ENCODE measurements at regions not wholly inside any gene's neighbourhood (a gene's known extent, or its start where the extent isn't known, plus 50 kb on each side); places are given as distances from the start of the nearest gene placed in this dataset.

GRCh38 chr5:149435660-149436059, 56.6 kb upstream of the IL17B start:
- Histone ChIP-seq H3K27me3 (no peaks in the 10 kb centered on the region), H3K9me3 (no peaks in the 10 kb centered on the region), H3K4me1 (peaks cover 10% of the 10 kb centered on the region), H3K4me3 (ENCODE audit: low read depth, low read length) (no peak overlapping the region), H3K36me3 (peaks cover 3% of the 10 kb centered on the region)
- no peak for DNase-seq
- no peak for TF ChIP-seq CTCF (IDR thresholded peaks at IDR 0.05; ENCODE audit: low read depth, low read length)

- Histone ChIP-seq H3K36me3 (peaks cover 9% of the 10 kb centered on the region), H3K4me3 (ENCODE audit: low read depth, low read length) (no peak overlapping the region), H3K9me3 (no peaks in the 10 kb centered on the region), H3K27me3 (no peaks in the 10 kb centered on the region), H3K4me1 (peaks cover 16% of the 10 kb centered on the region)
- TF ChIP-seq CTCF (IDR thresholded peaks at IDR 0.05; ENCODE audit: low read depth, low read length), result no peak
- DNase-seq, result no peak
Observed at GRCh38 chr5:149435015-149435376, 55.9 kb upstream of the IL17B start.

GRCh38 chr5:149434162-149435014, 55.3 kb upstream of the IL17B start:
- Histone ChIP-seq H3K36me3 (peaks cover 15% of the 10 kb centered on the region), H3K4me1 (peaks cover 16% of the 10 kb centered on the region), H3K27me3 (no peaks in the 10 kb centered on the region), H3K9me3 (no peaks in the 10 kb centered on the region), H3K4me3 (ENCODE audit: low read depth, low read length) (no peak overlapping the region)
- DNase-seq, result peak; percentile 82
- peak; percentile 98 for TF ChIP-seq CTCF (IDR thresholded peaks at IDR 0.05; ENCODE audit: low read depth, low read length)

GRCh38 chr5:149433524-149434131, 54.5 kb upstream of the IL17B start:
- H3K27me3 ChIP-seq, result no peaks in the 10 kb centered on the region
- H3K4me3 ChIP-seq (ENCODE audit: low read depth, low read length), result no peak overlapping the region
- no peak for TF ChIP-seq CTCF (IDR thresholded peaks at IDR 0.05; ENCODE audit: low read depth, low read length)
- peaks cover 19% of the 10 kb centered on the region for H3K4me1 ChIP-seq
- no peaks in the 10 kb centered on the region for H3K9me3 ChIP-seq
- no peak for DNase-seq
- H3K36me3 ChIP-seq, result peaks cover 15% of the 10 kb centered on the region

GRCh38 chr5:149432911-149433401, 53.9 kb upstream of the IL17B start:
- no peak for DNase-seq
- peaks cover 15% of the 10 kb centered on the region for H3K36me3 ChIP-seq
- H3K4me1 ChIP-seq, result peaks cover 23% of the 10 kb centered on the region
- H3K4me3 ChIP-seq (ENCODE audit: low read depth, low read length), result no peak overlapping the region
- no peaks in the 10 kb centered on the region for H3K27me3 ChIP-seq
- H3K9me3 ChIP-seq, result no peaks in the 10 kb centered on the region
- TF ChIP-seq CTCF (IDR thresholded peaks at IDR 0.05; ENCODE audit: low read depth, low read length), result no peak

- no peak for TF ChIP-seq CTCF (IDR thresholded peaks at IDR 0.05; ENCODE audit: low read depth, low read length)
- peaks cover 25% of the 10 kb centered on the region for H3K4me1 ChIP-seq
Observed at GRCh38 chr5:149432376-149432775, 53.3 kb upstream of the IL17B start.

More at GRCh38 chr5:149432376-149432775, 53.3 kb upstream of the IL17B start:
- H3K9me3 ChIP-seq, result no peaks in the 10 kb centered on the region
- no peaks in the 10 kb centered on the region for H3K27me3 ChIP-seq
- peaks cover 15% of the 10 kb centered on the region for H3K36me3 ChIP-seq
- DNase-seq, result no peak
- H3K4me3 ChIP-seq (ENCODE audit: low read depth, low read length), result no peak overlapping the region
